HEK293 (cell line): ENCODE measurements at regions not wholly inside any gene's neighbourhood (a gene's known extent, or its start where the extent isn't known, plus 50 kb on each side); places are given as distances from the start of the nearest gene placed in this dataset.

Experiments used
- GLI2 ChIP-seq: fragments of 450-650 bp; formaldehyde crosslinking; IDR thresholded peaks from 2 replicates; pipeline ENCODE4; 2017; ENCODE audit warnings: missing biosample characterization, missing genetic modification characterization, low read depth, borderline replicate concordance
- HOXA7 ChIP-seq: sonication (generic); formaldehyde crosslinking; IDR thresholded peaks from 2 replicates; pipeline ENCODE4 v1.8.1; 2022; ENCODE audit warnings: missing genetic modification reagents, borderline replicate concordance
- TSHZ1 ChIP-seq: fragments of 450-650 bp; formaldehyde crosslinking; IDR thresholded peaks from 2 replicates; pipeline ENCODE4 v1.5.1; 2016; ENCODE audit warnings: missing biosample characterization, missing genetic modification characterization, borderline replicate concordance
- YY1 ChIP-seq: fragments of 450-650 bp; formaldehyde crosslinking; IDR thresholded peaks from 2 replicates; pipeline ENCODE4 v1.5.1; 2018; ENCODE audit warnings: missing biosample characterization, missing genetic modification characterization
- ZFP3 ChIP-seq: fragments of 450-650 bp; formaldehyde crosslinking; IDR thresholded peaks from 2 replicates; pipeline ENCODE4 v1.5.1; 2016; ENCODE audit warnings: low read depth, missing biosample characterization, missing genetic modification characterization
- ZNF16 ChIP-seq: fragments of 450-650 bp; formaldehyde crosslinking; IDR thresholded peaks from 2 replicates; pipeline ENCODE4 v1.5.1; 2016; ENCODE audit warnings: low read depth, missing biosample characterization, missing genetic modification characterization
- ZNF548 ChIP-seq: fragments of 450-650 bp; formaldehyde crosslinking; IDR thresholded peaks from 2 replicates; pipeline ENCODE4 v1.5.1; 2016; ENCODE audit warnings: missing biosample characterization, missing genetic modification characterization
- TF ChIP-seq, protein P1 (sequence below): fragments of 450-650 bp; formaldehyde crosslinking; IDR thresholded peaks from 2 replicates; pipeline ENCODE4 v1.5.1; 2016; ENCODE audit warnings: missing biosample characterization, missing genetic modification characterization

DNA sequence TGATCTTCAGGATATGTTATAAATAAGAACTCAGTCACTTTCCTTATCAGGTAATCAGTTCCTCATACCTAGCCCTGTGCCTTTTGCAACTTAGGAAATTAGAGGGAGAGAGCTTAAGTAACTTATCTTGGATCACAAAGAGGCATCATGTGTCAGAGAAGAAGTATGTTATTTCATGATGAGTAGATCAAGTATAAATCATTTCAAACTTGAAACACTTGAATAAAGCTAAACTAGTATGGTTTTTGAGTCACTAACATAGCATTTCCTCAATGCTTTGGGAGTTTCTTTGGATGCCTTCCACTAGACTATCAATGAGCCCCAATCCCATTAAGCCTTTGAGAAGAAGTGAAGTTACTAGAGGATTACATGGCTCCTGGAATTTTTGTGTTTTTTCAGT, 102.6 kb upstream of the TNFAIP3 start:
- TF ChIP-seq YY1 (tag by site-specific recombination) (no peak), TSHZ1 (no peak), HOXA7 (CRISPR knock-in tag) (no peak), ZNF16 (no peak), ZNF548 (tag by site-specific recombination) (no peak), GLI2 (tag by site-specific recombination) (no peak), ZFP3 (tag by site-specific recombination) (no peak)
- TF ChIP-seq, protein P1, sequence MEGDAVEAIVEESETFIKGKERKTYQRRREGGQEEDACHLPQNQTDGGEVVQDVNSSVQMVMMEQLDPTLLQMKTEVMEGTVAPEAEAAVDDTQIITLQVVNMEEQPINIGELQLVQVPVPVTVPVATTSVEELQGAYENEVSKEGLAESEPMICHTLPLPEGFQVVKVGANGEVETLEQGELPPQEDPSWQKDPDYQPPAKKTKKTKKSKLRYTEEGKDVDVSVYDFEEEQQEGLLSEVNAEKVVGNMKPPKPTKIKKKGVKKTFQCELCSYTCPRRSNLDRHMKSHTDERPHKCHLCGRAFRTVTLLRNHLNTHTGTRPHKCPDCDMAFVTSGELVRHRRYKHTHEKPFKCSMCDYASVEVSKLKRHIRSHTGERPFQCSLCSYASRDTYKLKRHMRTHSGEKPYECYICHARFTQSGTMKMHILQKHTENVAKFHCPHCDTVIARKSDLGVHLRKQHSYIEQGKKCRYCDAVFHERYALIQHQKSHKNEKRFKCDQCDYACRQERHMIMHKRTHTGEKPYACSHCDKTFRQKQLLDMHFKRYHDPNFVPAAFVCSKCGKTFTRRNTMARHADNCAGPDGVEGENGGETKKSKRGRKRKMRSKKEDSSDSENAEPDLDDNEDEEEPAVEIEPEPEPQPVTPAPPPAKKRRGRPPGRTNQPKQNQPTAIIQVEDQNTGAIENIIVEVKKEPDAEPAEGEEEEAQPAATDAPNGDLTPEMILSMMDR = no peak
